SK-N-SH (cell line): ENCODE measurements at regions not wholly inside any gene's neighbourhood (a gene's known extent, or its start where the extent isn't known, plus 50 kb on each side); places are given as distances from the start of the nearest gene placed in this dataset.

Source experiments
- CTCF ChIA-PET: fragments of 300-600, 350-600 bp; formaldehyde crosslinking; extraction: SDS; loops from one replicate; lab custom pipeline; 2021; lab: Yijun Ruan, JAX
- POLR2A ChIA-PET: fragments of 350-600 bp; sonication (Branson Sonifier 250); formaldehyde crosslinking; extraction: SDS; loops from one replicate; lab custom pipeline; 2020; ENCODE audit warnings: antibody characterized with exemption, inconsistent platforms; lab: Yijun Ruan, JAX
- DNase-seq: peaks from one replicate; pipeline ENCODE4 v3.0.0; 2012
- H2AFZ ChIP-seq: fragments of 200-600 bp; sonication (generic); 2 replicates; pipeline ENCODE4 v1.8.1; 2016; ENCODE audit warnings: antibody characterized with exemption, mild to moderate bottlenecking, low read depth
- H3F3A ChIP-seq: fragments of 200-600 bp; sonication (generic); replicated peaks from 2 replicates; pipeline ENCODE3; 2016; ENCODE audit warnings: antibody characterized with exemption, mild to moderate bottlenecking; ENCODE audit not compliant: insufficient read depth
- H3K27ac ChIP-seq, 2 experiments: fragments of 200-500 bp in 1 of 2; fragments of 200-600 bp in 1 of 2; sonication (Bioruptor generic) in 1 of 2; sonication (generic), shearing (Covaris generic) in 1 of 2; 2 replicates each; pipeline versions ENCODE4 v1.5.1 to v1.6.1; 2014 to 2016; ENCODE audit warnings: low read depth in 2 of 2, inconsistent platforms in 1 of 2, low read length in 1 of 2, mild to moderate bottlenecking in 1 of 2, mixed read lengths in 1 of 2
- H3K27me3 ChIP-seq: fragments of 200-600 bp; sonication (generic), shearing (Covaris generic); 2 replicates; pipeline ENCODE4 v1.6.1; 2016; ENCODE audit warnings: mixed run types; ENCODE audit not compliant: insufficient read depth
- H3K36me3 ChIP-seq, 2 experiments: fragments of 200-500 bp in 1 of 2; fragments of 200-600 bp in 1 of 2; sonication (Bioruptor generic) in 1 of 2; sonication (generic) in 1 of 2; replicated peaks in 1 of 2; 2 replicates each; pipeline versions ENCODE3 to v1.5.1; 2014 to 2016; ENCODE audit warnings: low read length in 1 of 2, mild to moderate bottlenecking in 1 of 2; ENCODE audit not compliant: insufficient read depth in 2 of 2, control insufficient read depth in 1 of 2
- H3K4me1 ChIP-seq, 2 experiments: fragments of 200-500 bp in 1 of 2; fragments of 200-600 bp in 1 of 2; sonication (Bioruptor generic) in 1 of 2; sonication (generic), shearing (Covaris generic) in 1 of 2; 2 replicates each; pipeline versions ENCODE4 v1.5.1 to v1.6.1; 2014 to 2016; ENCODE audit warnings: low read depth in 1 of 2, low read length in 1 of 2, mixed run types in 1 of 2; ENCODE audit not compliant: insufficient read depth in 2 of 2, control insufficient read depth in 1 of 2
- H3K4me2 ChIP-seq: fragments of 200-600 bp; sonication (generic), shearing (Covaris generic); 2 replicates; pipeline ENCODE4 v1.6.1; 2017; ENCODE audit warnings: mixed run types
- H3K4me3 ChIP-seq, 2 experiments: fragments of 200-500 bp in 1 of 2; fragments of 200-600 bp in 1 of 2; sonication (Bioruptor generic) in 1 of 2; sonication (generic), shearing (Covaris generic) in 1 of 2; 2 replicates each; pipeline versions ENCODE4 v1.5.1 to v1.8.1; 2014 to 2016; ENCODE audit warnings: low read depth in 2 of 2, inconsistent platforms in 1 of 2, low read length in 1 of 2, mild to moderate bottlenecking in 1 of 2, mixed read lengths in 1 of 2, moderate library complexity in 1 of 2
- H3K79me2 ChIP-seq: fragments of 200-600 bp; sonication (generic); 2 replicates; pipeline ENCODE4 v1.8.1; 2017; ENCODE audit warnings: mild to moderate bottlenecking; ENCODE audit not compliant: insufficient read depth
- H3K9ac ChIP-seq: fragments of 200-600 bp; sonication (generic); 2 replicates; pipeline ENCODE4 v1.6.1; 2017; ENCODE audit warnings: mixed run types
- H3K9me2 ChIP-seq: fragments of 200-600 bp; sonication (generic); 2 replicates; pipeline ENCODE4 v1.6.1; 2017; ENCODE audit warnings: mixed run types
- H3K9me3 ChIP-seq: fragments of 200-600 bp; sonication (generic); 2 replicates; pipeline ENCODE4 v1.6.1; 2017; ENCODE audit warnings: mixed run types, mild to moderate bottlenecking, moderate library complexity
- H4K20me1 ChIP-seq: fragments of 200-600 bp; sonication (generic); 2 replicates; pipeline ENCODE4 v1.6.1; 2017; ENCODE audit warnings: mild to moderate bottlenecking, mixed run types; ENCODE audit not compliant: insufficient read depth
- CHD2 ChIP-seq: fragments of 150-350 bp; IDR thresholded peaks from 2 replicates; pipeline ENCODE4 v1.6.1; 2018; ENCODE audit warnings: low read length; ENCODE audit not compliant: partially characterized antibody
- CTCF ChIP-seq: fragments of 200-600 bp; sonication (generic); IDR thresholded peaks from 2 replicates; pipeline ENCODE4 v1.6.1; 2017; ENCODE audit warnings: antibody characterized with exemption, mild to moderate bottlenecking, moderate library complexity
- ELF1 ChIP-seq: IDR thresholded peaks from 2 replicates; pipeline ENCODE4 v1.4.0; 2012
- EP300 ChIP-seq, 2 experiments: IDR thresholded peaks; 2 replicates each; pipeline versions ENCODE4 v1.4.0 to v1.6.1; 2012; ENCODE audit warnings: borderline replicate concordance in 1 of 2, low read depth in 1 of 2, low read length in 1 of 2
- FOXJ3 ChIP-seq: sonication (generic); formaldehyde crosslinking; IDR thresholded peaks from 2 replicates; pipeline ENCODE4 v1.5.1; 2020; ENCODE audit warnings: mild to moderate bottlenecking, missing genetic modification reagents
- GABPA ChIP-seq: IDR thresholded peaks from 2 replicates; pipeline ENCODE4 v1.4.0; 2012; ENCODE audit warnings: low read depth, mild to moderate bottlenecking
- GATA2 ChIP-seq: sonication (generic); formaldehyde crosslinking; IDR thresholded peaks from 2 replicates; pipeline ENCODE4 v1.5.0; 2020; ENCODE audit warnings: mild to moderate bottlenecking, missing genetic modification reagents
- IRF3 ChIP-seq: fragments of 150-350 bp; IDR thresholded peaks from 2 replicates; pipeline ENCODE4 v1.6.1; 2016; ENCODE audit warnings: mild to moderate bottlenecking, low read depth, low read length
- MAX ChIP-seq: IDR thresholded peaks from 2 replicates; pipeline ENCODE4 v1.4.0; 2012; ENCODE audit warnings: low read depth
- NRF1 ChIP-seq: IDR thresholded peaks from 2 replicates; pipeline ENCODE4 v1.6.1; 2012; ENCODE audit warnings: low read depth, mild to moderate bottlenecking, low read length
- RCOR1 ChIP-seq: fragments of 150-350 bp; IDR thresholded peaks from 2 replicates; pipeline ENCODE4 v1.6.1; 2017; ENCODE audit warnings: antibody characterized with exemption, low read length
- REST ChIP-seq: IDR thresholded peaks from 2 replicates; pipeline ENCODE4 v1.6.1; 2012; ENCODE audit warnings: mild to moderate bottlenecking, low read depth, low read length, moderate library complexity
- RFX5 ChIP-seq: IDR thresholded peaks from 2 replicates; pipeline ENCODE4 v1.6.1; 2012; ENCODE audit warnings: mild to moderate bottlenecking, improper control_type of control experiment, low read length
- SIN3A ChIP-seq: IDR thresholded peaks from 2 replicates; pipeline ENCODE4 v1.6.1; 2012; ENCODE audit warnings: low read depth, mild to moderate bottlenecking, low read length, moderate library complexity, borderline replicate concordance
- TAF1 ChIP-seq: IDR thresholded peaks from 2 replicates; pipeline ENCODE4 v1.6.1; 2012; ENCODE audit warnings: low read depth, mild to moderate bottlenecking, low read length, moderate library complexity, borderline replicate concordance
- TEAD4 ChIP-seq: IDR thresholded peaks from 2 replicates; pipeline ENCODE4 v1.4.0; 2012; ENCODE audit warnings: mild to moderate bottlenecking, borderline replicate concordance; ENCODE audit not compliant: insufficient read depth
- YY1 ChIP-seq: IDR thresholded peaks from 2 replicates; pipeline ENCODE4 v1.4.0; 2012; ENCODE audit warnings: low read depth, mild to moderate bottlenecking

- TF ChIP-seq IRF3 (no peak), CTCF (no peak), SIN3A (no peak), MAX (no peak), TAF1 (no peak)
- TF ChIP-seq, all 33 proteins: peak for 0
Measured at GRCh38 chr1:219420913-219421312, 192.0 kb downstream of the ZC3H11B start (continued).

- no peak overlapping the region for H3K9ac ChIP-seq
- no peak overlapping the region for H3K4me3 ChIP-seq
- TF ChIP-seq SIN3A: no peak
- TF ChIP-seq NRF1: no peak
- TF ChIP-seq REST: no peak
- no peak for TF ChIP-seq EP300 (IDR thresholded peaks at IDR 0.05; ENCODE audit: borderline replicate concordance in 1 of 2, low read depth in 1 of 2, low read length in 1 of 2)
- TF ChIP-seq GATA2 (CRISPR knock-in tag): no peak
- TF ChIP-seq CHD2: no peak
- no peak for TF ChIP-seq RFX5
- no peak for TF ChIP-seq ELF1
- no peak for TF ChIP-seq TEAD4
- TF ChIP-seq IRF3: no peak
- no peak for TF ChIP-seq TAF1
- no peak for TF ChIP-seq GABPA
- no peak for TF ChIP-seq RCOR1
- TF ChIP-seq FOXJ3 (CRISPR knock-in tag): no peak
- no peak for TF ChIP-seq YY1
- TF ChIP-seq, all 33 proteins: peak for 0
- no peaks in the 10 kb centered on the region for H3K79me2 ChIP-seq
- ChIA-PET POLR2A (no interaction called here), CTCF (interaction anchor here (1.0 kb wide), 1 partner anchor 1090 kb away, joined by 5 read pairs; no protein-coding TSS in a partner anchor)
- no peaks in the 10 kb centered on the region; a peak in 1 of 4 replicates for H3K4me1 ChIP-seq
- peaks cover 2% of the 10 kb centered on the region for H3F3A ChIP-seq
- no peak overlapping the region for H3K4me2 ChIP-seq
- no peak overlapping the region for H3K27ac ChIP-seq
- H3K27me3 ChIP-seq: no peaks in the 10 kb centered on the region
- no peaks in the 10 kb centered on the region for H3K9me3 ChIP-seq
- H3K36me3 ChIP-seq: no peaks in the 10 kb centered on the region
- no peak overlapping the region for H2AFZ ChIP-seq
- H4K20me1 ChIP-seq: no peaks in the 10 kb centered on the region
- H3K9me2 ChIP-seq: no peaks in the 10 kb centered on the region
- no peak for DNase-seq
Measured at GRCh38 chr1:219419860-219420259, 193.0 kb downstream of the ZC3H11B start.
